Prostate gland (tissue), 2 donors: ENCODE measurements at regions not wholly inside any gene's neighbourhood (a gene's known extent, or its start where the extent isn't known, plus 50 kb on each side); places are given as distances from the start of the nearest gene placed in this dataset.

Source experiments
- POLR2A ChIP-seq: fragments of 450-650 bp; IDR thresholded peaks from one replicate; pipeline ENCODE4 v1.6.1; 2016; ENCODE audit warnings: antibody characterized with exemption, mild to moderate bottlenecking
- TF ChIP-seq, protein P1 (sequence below), 4 experiments: fragments of 200-600 bp in 2 of 4; fragments of 450-650 bp in 2 of 4; sonication (generic) in 2 of 4; IDR thresholded peaks; 1 replicate in 3 of 4; 2 replicates in 1 of 4; pipeline ENCODE4 v1.5.1; 2016 to 2019; ENCODE audit warnings: antibody characterized with exemption in 4 of 4, mild to moderate bottlenecking in 2 of 4, moderate library complexity in 2 of 4

DNA sequence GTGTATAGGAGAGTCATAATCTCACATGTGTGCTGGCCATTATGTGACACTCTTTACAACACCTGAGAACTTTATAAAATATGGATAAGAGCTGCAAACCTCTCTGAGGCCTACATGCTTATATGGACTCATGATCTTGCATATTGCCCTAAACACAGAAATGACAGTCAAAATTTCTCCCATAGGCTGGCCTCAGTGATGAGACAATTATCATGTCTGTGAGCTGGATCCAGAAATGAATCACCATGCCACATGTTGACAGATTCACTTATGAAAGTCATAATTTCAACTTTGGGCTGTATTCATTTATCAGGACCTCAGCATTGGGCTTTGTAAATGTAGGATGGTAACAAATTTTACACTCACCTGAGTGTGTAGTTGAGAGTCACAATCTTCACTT is 948.8 kb upstream of the TSPY4 start:
- TF ChIP-seq, protein P1, sequence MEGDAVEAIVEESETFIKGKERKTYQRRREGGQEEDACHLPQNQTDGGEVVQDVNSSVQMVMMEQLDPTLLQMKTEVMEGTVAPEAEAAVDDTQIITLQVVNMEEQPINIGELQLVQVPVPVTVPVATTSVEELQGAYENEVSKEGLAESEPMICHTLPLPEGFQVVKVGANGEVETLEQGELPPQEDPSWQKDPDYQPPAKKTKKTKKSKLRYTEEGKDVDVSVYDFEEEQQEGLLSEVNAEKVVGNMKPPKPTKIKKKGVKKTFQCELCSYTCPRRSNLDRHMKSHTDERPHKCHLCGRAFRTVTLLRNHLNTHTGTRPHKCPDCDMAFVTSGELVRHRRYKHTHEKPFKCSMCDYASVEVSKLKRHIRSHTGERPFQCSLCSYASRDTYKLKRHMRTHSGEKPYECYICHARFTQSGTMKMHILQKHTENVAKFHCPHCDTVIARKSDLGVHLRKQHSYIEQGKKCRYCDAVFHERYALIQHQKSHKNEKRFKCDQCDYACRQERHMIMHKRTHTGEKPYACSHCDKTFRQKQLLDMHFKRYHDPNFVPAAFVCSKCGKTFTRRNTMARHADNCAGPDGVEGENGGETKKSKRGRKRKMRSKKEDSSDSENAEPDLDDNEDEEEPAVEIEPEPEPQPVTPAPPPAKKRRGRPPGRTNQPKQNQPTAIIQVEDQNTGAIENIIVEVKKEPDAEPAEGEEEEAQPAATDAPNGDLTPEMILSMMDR (IDR thresholded peaks at IDR 0.05), result no peak
- no peak for TF ChIP-seq POLR2A
